ENCODE measurements at regions not wholly inside any gene's neighbourhood (a gene's known extent, or its start where the extent isn't known, plus 50 kb on each side); places are given as distances from the start of the nearest gene placed in this dataset.

- WGBS (ENCODE audit: low lambda C conversion rate): 30% methylated on average over 8 of the region's 9 CpGs
- no peak overlapping the region for H3K4me2 ChIP-seq
These were observed 262.6 kb upstream of the RPS6KA3 start for GRCh38 chrX:20529301-20529700.

GRCh38 chrX:20527558-20528011, 260.9 kb upstream of the RPS6KA3 start:
- Histone ChIP-seq H3K27me3 (ENCODE audit: insufficient read depth) (no peaks in the 10 kb centered on the region; the same call in 1 of the 2 replicates), H3K4me3 (ENCODE audit: low read depth in 2 of 2, low read length in 1 of 2) (no peak overlapping the region; a peak in 1 of 4 replicates), H3K36me3 (replicated peaks in 1 of 2; ENCODE audit: control insufficient read depth in 1 of 2, insufficient read depth in 2 of 2, low read length in 1 of 2) (no peaks in the 10 kb centered on the region), H3F3A (replicated peaks; ENCODE audit: insufficient read depth) (no peaks in the 10 kb centered on the region), H3K4me2 (peak overlapping the region; percentile 19; the same call in 1 of the 2 replicates), H3K4me1 (ENCODE audit: control insufficient read depth in 1 of 2, insufficient read depth in 2 of 2, low read depth in 1 of 2, low read length in 1 of 2) (peaks cover 2 to 6% of the 10 kb centered on the region in 2 experiments; a peak in 2 of 4 replicates), H3K9ac (no peak overlapping the region), H3K9me3 (no peaks in the 10 kb centered on the region), H4K20me1 (ENCODE audit: insufficient read depth) (no peaks in the 10 kb centered on the region), H2AFZ (ENCODE audit: low read depth) (no peak overlapping the region), H3K9me2 (0 out of 2 replicates have a peak, but pooled peaks cover 2% of the 10 kb centered on the region), H3K79me2 (ENCODE audit: insufficient read depth) (no peaks in the 10 kb centered on the region), H3K27ac (ENCODE audit: low read depth in 2 of 2, low read length in 1 of 2) (no peak overlapping the region)
- WGBS (ENCODE audit: low lambda C conversion rate): 0% methylated on average over 3 of the region's 3 CpGs
- CTCF ChIA-PET: interaction anchor here (0.6 to 3.5 kb wide), 22 partner anchors 8 to 1447 kb away, joined by 3 to 20 read pairs (median 4); partner anchors contain the start of gene SMPX
- POLR2A ChIA-PET: no interaction called here
- peak; percentile 26 for DNase-seq
- TF ChIP-seq SMC3 (IDR thresholded peaks at IDR 0.05; ENCODE audit: low read depth, low read length) (peak; percentile 45), RAD21 (IDR thresholded peaks at IDR 0.05; ENCODE audit: low read length) (peak; percentile 77), PBX3 (IDR thresholded peaks at IDR 0.05) (no peak), CTCF (IDR thresholded peaks at IDR 0.05) (peak; percentile 72), NRF1 (IDR thresholded peaks at IDR 0.05; ENCODE audit: low read depth, low read length) (no peak), MAX (IDR thresholded peaks at IDR 0.05; ENCODE audit: low read depth) (no peak), CHD2 (IDR thresholded peaks at IDR 0.05; ENCODE audit: low read length, partially characterized antibody) (no peak), TEAD4 (IDR thresholded peaks at IDR 0.05; ENCODE audit: borderline replicate concordance, insufficient read depth) (no peak), USF2 (IDR thresholded peaks at IDR 0.05; ENCODE audit: borderline replicate concordance, low read depth, low read length) (no peak), RFX5 (IDR thresholded peaks at IDR 0.05; ENCODE audit: low read length) (no peak), FOXM1 (IDR thresholded peaks at IDR 0.05; ENCODE audit: low read depth) (no peak)

More at GRCh38 chrX:20529301-20529700, 262.6 kb upstream of the RPS6KA3 start:
- no peaks in the 10 kb centered on the region for H3K36me3 ChIP-seq (replicated peaks in 1 of 2; ENCODE audit: control insufficient read depth in 1 of 2, insufficient read depth in 2 of 2, low read length in 1 of 2)
- POLR2A ChIA-PET: no interaction called here
- no peak overlapping the region for H3K4me3 ChIP-seq (ENCODE audit: low read depth in 2 of 2, low read length in 1 of 2)
- H3K9ac ChIP-seq: no peak overlapping the region
- H3F3A ChIP-seq (replicated peaks; ENCODE audit: insufficient read depth): no peaks in the 10 kb centered on the region
- no peak overlapping the region for H3K27ac ChIP-seq (ENCODE audit: low read depth in 2 of 2, low read length in 1 of 2)
- CTCF ChIA-PET: interaction anchor here (0.8 to 5.9 kb wide), 15 partner anchors 11 to 1660 kb away, joined by 3 to 69 read pairs (median 4); partner anchors contain the start of gene CNKSR2
- H3K79me2 ChIP-seq (ENCODE audit: insufficient read depth): no peaks in the 10 kb centered on the region
- H3K9me3 ChIP-seq: no peaks in the 10 kb centered on the region
- no peak for DNase-seq
- peaks cover 2 to 6% of the 10 kb centered on the region in 2 experiments; a peak in 2 of 4 replicates for H3K4me1 ChIP-seq (ENCODE audit: control insufficient read depth in 1 of 2, insufficient read depth in 2 of 2, low read depth in 1 of 2, low read length in 1 of 2)
- H4K20me1 ChIP-seq (ENCODE audit: insufficient read depth): no peaks in the 10 kb centered on the region
- TF ChIP-seq FOXJ3 (CRISPR knock-in tag; IDR thresholded peaks at IDR 0.05) (no peak), EZH2phosphoT487 (IDR thresholded peaks at IDR 0.05; ENCODE audit: borderline replicate concordance, low read depth) (no peak), FOSL2 (IDR thresholded peaks at IDR 0.05; ENCODE audit: borderline replicate concordance, low read depth) (no peak), FOXM1 (IDR thresholded peaks at IDR 0.05; ENCODE audit: low read depth) (no peak), RCOR1 (IDR thresholded peaks at IDR 0.05; ENCODE audit: low read length) (no peak), POLR2AphosphoS5 (IDR thresholded peaks at IDR 0.05; ENCODE audit: low read depth, low read length) (no peak), RFX5 (IDR thresholded peaks at IDR 0.05; ENCODE audit: low read length) (no peak), NRF1 (IDR thresholded peaks at IDR 0.05; ENCODE audit: low read depth, low read length) (no peak), GATA2 (CRISPR knock-in tag; IDR thresholded peaks at IDR 0.05) (no peak), TAF1 (IDR thresholded peaks at IDR 0.05; ENCODE audit: borderline replicate concordance, low read depth, low read length) (no peak), YY1 (IDR thresholded peaks at IDR 0.05; ENCODE audit: low read depth) (no peak)
- no peak overlapping the region for H2AFZ ChIP-seq (ENCODE audit: low read depth)
- H3K9me2 ChIP-seq: no peaks in the 10 kb centered on the region
- no peaks in the 10 kb centered on the region; the same call in 1 of the 2 replicates for H3K27me3 ChIP-seq (ENCODE audit: insufficient read depth)
